IMR-90 (cell line): ENCODE measurements at regions not wholly inside any gene's neighbourhood (a gene's known extent, or its start where the extent isn't known, plus 50 kb on each side); places are given as distances from the start of the nearest gene placed in this dataset.

Experiments
- ATAC-seq: fragments of 200-7000 bp; cut with Tn5 transposase; 2 replicates; pipeline ENCODE4 v1.9.1; 2020; ENCODE audit warnings: low read depth, mild to moderate bottlenecking, moderate library complexity
- BruUV-seq: library from RNA; stranded (reverse); fragments of 400-500 nt; replicated peaks from 2 replicates; lab custom pipeline; 2021; lab: Mats Ljungman, UMichigan
- CTCF ChIA-PET: fragments of 300-600 bp; formaldehyde crosslinking; extraction: SDS; loops from one replicate; lab custom pipeline; 2021; ENCODE audit warnings: antibody characterized with exemption; lab: Yijun Ruan, JAX
- POLR2A ChIA-PET: fragments of 300-600 bp; sonication (Branson Sonifier 250); formaldehyde crosslinking; loops from one replicate; lab custom pipeline; 2022; ENCODE audit warnings: antibody characterized with exemption; ENCODE audit not compliant: unreplicated experiment; lab: Charles Lee
- DNase-seq: peaks from one replicate; pipeline ENCODE4 v3.0.0; 2013
- H2AFZ ChIP-seq: replicated peaks from 2 replicates; pipeline ENCODE3; 2013; ENCODE audit warnings: low read length, mild to moderate bottlenecking; ENCODE audit not compliant: poor library complexity
- H2AK5ac ChIP-seq: 2 replicates; pipeline ENCODE4 v1.6.1; 2013; ENCODE audit warnings: low read depth, low read length, inconsistent platforms
- H2AK9ac ChIP-seq: replicated peaks from 2 replicates; pipeline ENCODE3; 2013; ENCODE audit warnings: mild to moderate bottlenecking, low read depth, low read length, moderate library complexity; ENCODE audit not compliant: poor library complexity
- H2BK120ac ChIP-seq: 2 replicates; pipeline ENCODE4 v1.6.1; 2013; ENCODE audit warnings: low read depth, low read length, inconsistent platforms
- H2BK15ac ChIP-seq: 3 replicates; pipeline ENCODE4 v1.6.1; 2013; ENCODE audit warnings: low read depth, low read length, inconsistent platforms
- H2BK20ac ChIP-seq: 2 replicates; pipeline ENCODE4 v1.6.1; 2013; ENCODE audit warnings: low read depth, mild to moderate bottlenecking, inconsistent platforms, low read length, moderate library complexity
- H2BK5ac ChIP-seq: 2 replicates; pipeline ENCODE4 v1.6.1; 2013; ENCODE audit warnings: mild to moderate bottlenecking, low read depth, low read length, inconsistent platforms; ENCODE audit not compliant: poor library complexity, severe bottlenecking
- H3K14ac ChIP-seq: replicated peaks from 2 replicates; pipeline ENCODE4 v1.6.1; 2013; ENCODE audit warnings: low read depth, low read length, inconsistent platforms
- H3K18ac ChIP-seq: 2 replicates; pipeline ENCODE4 v1.6.1; 2013; ENCODE audit warnings: low read depth, low read length, control low read depth
- H3K23ac ChIP-seq: 2 replicates; pipeline ENCODE4 v1.6.1; 2013; ENCODE audit warnings: low read depth, low read length, inconsistent platforms
- H3K27ac ChIP-seq: 2 replicates; pipeline ENCODE4 v1.5.1; 2013; ENCODE audit warnings: mild to moderate bottlenecking, control low read depth, low read length; ENCODE audit not compliant: insufficient read depth
- H3K27me3 ChIP-seq: 2 replicates; pipeline ENCODE4 v1.6.1; 2013; ENCODE audit warnings: low read length; ENCODE audit not compliant: control insufficient read depth, insufficient read depth
- H3K36me3 ChIP-seq: 2 replicates; pipeline ENCODE4 v1.6.1; 2013; ENCODE audit warnings: low read length, mixed read lengths; ENCODE audit not compliant: control insufficient read depth, insufficient read depth
- H3K4ac ChIP-seq: 2 replicates; pipeline ENCODE4 v1.6.1; 2013; ENCODE audit warnings: low read depth, low read length, inconsistent platforms
- H3K4me1 ChIP-seq: 2 replicates; pipeline ENCODE4 v1.6.1; 2013; ENCODE audit warnings: low read length, mixed read lengths; ENCODE audit not compliant: control insufficient read depth, insufficient read depth
- H3K4me2 ChIP-seq: 2 replicates; pipeline ENCODE4 v1.6.1; 2013; ENCODE audit warnings: low read depth, mild to moderate bottlenecking, control low read depth, low read length, moderate library complexity
- H3K4me3 ChIP-seq: 2 replicates; pipeline ENCODE4 v1.5.1; 2013; ENCODE audit warnings: low read depth, mild to moderate bottlenecking, control low read depth, low read length, moderate library complexity; ENCODE audit not compliant: insufficient read depth
- H3K56ac ChIP-seq: 2 replicates; pipeline ENCODE4 v1.6.1; 2013; ENCODE audit warnings: low read length, inconsistent platforms; ENCODE audit not compliant: insufficient read depth; ENCODE audit errors: extremely low read depth
- H3K79me1 ChIP-seq, 2 experiments: 2 replicates each; pipeline ENCODE4 v1.6.1; 2013; ENCODE audit warnings: low read length in 2 of 2, inconsistent platforms in 1 of 2, low read depth in 1 of 2
- H3K9ac ChIP-seq: 2 replicates; pipeline ENCODE4 v1.6.1; 2013; ENCODE audit warnings: low read depth, low read length, control low read depth
- H3K9me1 ChIP-seq: 2 replicates; pipeline ENCODE4 v1.6.1; 2013; ENCODE audit warnings: low read length, inconsistent platforms; ENCODE audit not compliant: insufficient read depth
- H3K9me3 ChIP-seq: 2 replicates; pipeline ENCODE4 v1.6.1; 2013; ENCODE audit warnings: low read length; ENCODE audit not compliant: control insufficient read depth, insufficient read depth
- H4K20me1 ChIP-seq: 2 replicates; pipeline ENCODE4 v1.6.1; 2013; ENCODE audit warnings: low read length, inconsistent platforms; ENCODE audit not compliant: insufficient read depth
- H4K5ac ChIP-seq: 2 replicates; pipeline ENCODE4 v1.6.1; 2013; ENCODE audit warnings: mild to moderate bottlenecking, low read depth, low read length, control low read depth
- H4K8ac ChIP-seq, 2 experiments: 2 replicates each; pipeline ENCODE4 v1.6.1; 2013; ENCODE audit warnings: low read depth in 2 of 2, low read length in 2 of 2, control low read depth in 1 of 2, inconsistent platforms in 1 of 2
- H4K91ac ChIP-seq: 2 replicates; pipeline ENCODE4 v1.6.1; 2013; ENCODE audit warnings: low read depth, low read length, inconsistent platforms; ENCODE audit not compliant: insufficient read depth
- MAFK ChIP-seq: IDR thresholded peaks from 2 replicates; pipeline ENCODE4 v1.6.1; 2012; ENCODE audit warnings: low read depth, low read length, improper control_type of control experiment
- USF2 ChIP-seq: fragments of 150-350 bp; IDR thresholded peaks from 2 replicates; pipeline ENCODE4 v1.6.1; 2017; ENCODE audit warnings: mild to moderate bottlenecking, antibody characterized with exemption, low read length, low read depth
- dilution Hi-C: fragments of 300-500 bp; cut with HindIII; formaldehyde crosslinking; loops from one replicate; pipeline ENCODE4 v1.14.3; 2018; ENCODE audit warnings: low sequenced_read_pairs; ENCODE audit not compliant: unreplicated experiment
- in situ Hi-C: fragments of 300-500 bp; cut with MboI; formaldehyde crosslinking; loops from 3 replicates; pipeline ENCODE4 v1.14.3; 2019; ENCODE audit warnings: low sequenced_read_pairs, inconsistent platforms, mixed read lengths
- intact Hi-C: fragments of 100-400 bp; cut with micrococcal nuclease; formaldehyde crosslinking; loops from 2 replicates; pipeline ENCODE4 v1.10.0; 2022

GRCh38 chr11:23257088-23257487, 396.8 kb upstream of the CCDC179 start:
- intact Hi-C loops: loop anchor here (10.0 kb wide), 1 partner anchor 368 kb away; no protein-coding TSS in a partner anchor
- Histone ChIP-seq H3K18ac (no peak overlapping the region), H3K23ac (no peak overlapping the region), H4K20me1 (no peaks in the 10 kb centered on the region), H2AK5ac (no peak overlapping the region), H3K9ac (no peak overlapping the region), H3K79me1 (no peaks in the 10 kb centered on the region), H3K4me2 (no peak overlapping the region), H2BK5ac (no peak overlapping the region), H4K91ac (no peak overlapping the region), H3K27me3 (no peaks in the 10 kb centered on the region), H2BK15ac (no peak overlapping the region), H3K4me1 (no peaks in the 10 kb centered on the region), H3K4me3 (no peak overlapping the region), H2BK20ac (no peak overlapping the region), H2AK9ac (no peak overlapping the region), H3K36me3 (no peaks in the 10 kb centered on the region), H3K9me1 (no peaks in the 10 kb centered on the region), H3K56ac (no peak overlapping the region), H2BK120ac (no peak overlapping the region), H2AFZ (no peak overlapping the region), H3K9me3 (no peaks in the 10 kb centered on the region), H4K5ac (no peak overlapping the region), H3K4ac (no peak overlapping the region), H3K27ac (no peak overlapping the region), H4K8ac (no peak overlapping the region), H3K14ac (no peak overlapping the region)
- ATAC-seq (no peak), DNase-seq (no peak)
- BruUV-seq: no TSS peak
- in situ Hi-C loops: no loop called here
- POLR2A ChIA-PET: no interaction called here
- TF ChIP-seq MAFK: 0 out of 2 replicates have a peak, but pooled peaks have one; percentile 27
- no peak for TF ChIP-seq USF2
- dilution Hi-C loops: no loop called here
- CTCF ChIA-PET: no interaction called here
